Bronchial epithelial cell (primary cell): ENCODE measurements at regions not wholly inside any gene's neighbourhood (a gene's known extent, or its start where the extent isn't known, plus 50 kb on each side); places are given as distances from the start of the nearest gene placed in this dataset.

Experiments
- DNase-seq: peaks from one replicate; pipeline ENCODE4 v3.0.0-alpha.2; 2010; ENCODE audit warnings: low read depth
- FAIRE-seq: peaks from 2 replicates; lab custom pipeline; 2011; peaks lifted over from hg19 to GRCh38; lab: Jason Lieb, UNC
- H3K27me3 ChIP-seq: 2 replicates; pipeline ENCODE4 v1.5.1; 2011; ENCODE audit warnings: low read length; ENCODE audit not compliant: control insufficient read depth, insufficient read depth
- H3K36me3 ChIP-seq: 2 replicates; pipeline ENCODE4 v1.5.1; 2011; ENCODE audit warnings: low read length; ENCODE audit not compliant: control insufficient read depth, insufficient read depth
- H3K4me3 ChIP-seq: 2 replicates; pipeline ENCODE4 v1.5.1; 2011; ENCODE audit warnings: mild to moderate bottlenecking, low read depth, low read length, control low read depth
- TF ChIP-seq, protein P1 (sequence below): IDR thresholded peaks from 2 replicates; pipeline ENCODE4 v1.5.1; 2011; ENCODE audit warnings: mild to moderate bottlenecking, moderate library complexity, low read length, control low read depth, inconsistent platforms; ENCODE audit not compliant: insufficient read depth, severe bottlenecking

DNA sequence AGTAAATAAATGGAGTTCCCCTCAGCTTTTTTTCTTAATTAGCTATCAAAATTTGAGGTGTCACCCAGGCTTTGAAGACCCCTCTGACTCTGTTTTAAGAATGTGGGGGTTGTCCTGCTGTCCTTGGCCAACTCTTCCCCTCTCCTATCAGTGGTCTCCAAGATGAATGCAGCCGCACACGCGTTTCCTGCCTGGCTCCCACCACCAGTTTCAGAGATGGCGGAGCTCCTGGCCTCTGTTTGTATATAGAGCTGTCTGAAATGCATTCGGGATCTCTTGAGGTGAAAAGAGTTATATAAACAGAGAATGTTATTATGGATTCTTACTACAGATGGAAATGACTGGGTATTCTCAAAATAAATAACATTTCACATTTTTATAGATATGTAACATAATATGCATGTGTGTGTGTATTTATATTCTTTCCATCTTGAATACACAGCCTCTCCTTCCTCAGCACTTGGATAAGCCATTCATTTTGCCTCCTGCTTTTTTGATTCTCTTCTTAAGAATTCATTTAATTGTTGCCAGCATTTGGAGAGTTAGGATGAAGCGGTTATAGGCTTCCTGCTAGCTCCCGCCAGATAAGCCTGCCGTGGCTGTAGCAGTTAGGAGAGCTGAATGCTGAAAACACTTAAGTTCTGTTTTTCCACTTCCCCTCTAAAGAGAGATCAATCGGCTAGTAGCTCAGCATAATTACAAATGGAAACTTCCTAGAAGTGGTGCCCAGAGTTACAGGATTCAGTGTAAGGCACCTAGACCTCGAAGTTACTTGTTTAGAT lies 659.3 kb upstream of the FANCL start:
- no peak for FAIRE-seq
- TF ChIP-seq, protein P1, sequence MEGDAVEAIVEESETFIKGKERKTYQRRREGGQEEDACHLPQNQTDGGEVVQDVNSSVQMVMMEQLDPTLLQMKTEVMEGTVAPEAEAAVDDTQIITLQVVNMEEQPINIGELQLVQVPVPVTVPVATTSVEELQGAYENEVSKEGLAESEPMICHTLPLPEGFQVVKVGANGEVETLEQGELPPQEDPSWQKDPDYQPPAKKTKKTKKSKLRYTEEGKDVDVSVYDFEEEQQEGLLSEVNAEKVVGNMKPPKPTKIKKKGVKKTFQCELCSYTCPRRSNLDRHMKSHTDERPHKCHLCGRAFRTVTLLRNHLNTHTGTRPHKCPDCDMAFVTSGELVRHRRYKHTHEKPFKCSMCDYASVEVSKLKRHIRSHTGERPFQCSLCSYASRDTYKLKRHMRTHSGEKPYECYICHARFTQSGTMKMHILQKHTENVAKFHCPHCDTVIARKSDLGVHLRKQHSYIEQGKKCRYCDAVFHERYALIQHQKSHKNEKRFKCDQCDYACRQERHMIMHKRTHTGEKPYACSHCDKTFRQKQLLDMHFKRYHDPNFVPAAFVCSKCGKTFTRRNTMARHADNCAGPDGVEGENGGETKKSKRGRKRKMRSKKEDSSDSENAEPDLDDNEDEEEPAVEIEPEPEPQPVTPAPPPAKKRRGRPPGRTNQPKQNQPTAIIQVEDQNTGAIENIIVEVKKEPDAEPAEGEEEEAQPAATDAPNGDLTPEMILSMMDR: no peak
- H3K36me3 ChIP-seq: no peaks in the 10 kb centered on the region
- H3K4me3 ChIP-seq: no peak overlapping the region
- no peak for DNase-seq
- no peaks in the 10 kb centered on the region for H3K27me3 ChIP-seq

- no peaks in the 10 kb centered on the region for H3K36me3 ChIP-seq
- no peaks in the 10 kb centered on the region for H3K27me3 ChIP-seq
- no peak for FAIRE-seq
- TF ChIP-seq, protein P1: no peak
- DNase-seq: no peak
- H3K4me3 ChIP-seq: no peak overlapping the region
Observed at GRCh38 chr2:58899692-58900091, 658.6 kb upstream of the FANCL start.

- Histone ChIP-seq H3K4me3 (no peak overlapping the region), H3K27me3 (no peaks in the 10 kb centered on the region), H3K36me3 (no peaks in the 10 kb centered on the region)
- FAIRE-seq: no peak
- DNase-seq: no peak
- TF ChIP-seq, protein P1: no peak
Observed at GRCh38 chr2:58896638-58897037, 655.5 kb upstream of the FANCL start.

- no peak for DNase-seq
- no peaks in the 10 kb centered on the region for H3K27me3 ChIP-seq
- no peak for FAIRE-seq
- no peak overlapping the region for H3K4me3 ChIP-seq
- TF ChIP-seq, protein P1: no peak
- H3K36me3 ChIP-seq: no peaks in the 10 kb centered on the region
Observed at GRCh38 chr2:58895857-58896256, 654.7 kb upstream of the FANCL start.

- FAIRE-seq: no peak
- Histone ChIP-seq H3K4me3 (no peak overlapping the region), H3K27me3 (no peaks in the 10 kb centered on the region), H3K36me3 (no peaks in the 10 kb centered on the region)
- DNase-seq: no peak
- TF ChIP-seq, protein P1: no peak
Observed at GRCh38 chr2:58893656-58894351, 652.7 kb upstream of the FANCL start.
